Hepatocyte (in vitro differentiated cells): ENCODE measurements at regions not wholly inside any gene's neighbourhood (a gene's known extent, or its start where the extent isn't known, plus 50 kb on each side); places are given as distances from the start of the nearest gene placed in this dataset.

Source experiments
- CTCF ChIP-seq: fragments of 200-600 bp; sonication (generic); IDR thresholded peaks from 2 replicates; pipeline ENCODE4 v1.5.1; 2016; ENCODE audit warnings: antibody characterized with exemption, mild to moderate bottlenecking; ENCODE audit not compliant: poor library complexity
- EZH2 ChIP-seq: fragments of 200-600 bp; sonication (generic); IDR thresholded peaks from 2 replicates; pipeline ENCODE4 v1.6.1; 2016; ENCODE audit warnings: antibody characterized with exemption, mild to moderate bottlenecking, borderline replicate concordance
- EZH2phosphoT487 ChIP-seq: fragments of 200-600 bp; sonication (generic); IDR thresholded peaks from one replicate; pipeline ENCODE4 v1.6.1; 2018; ENCODE audit warnings: antibody characterized with exemption, mild to moderate bottlenecking, low read depth, moderate library complexity; ENCODE audit not compliant: unreplicated experiment, severe bottlenecking

- TF ChIP-seq CTCF: no peak
- no peak for TF ChIP-seq EZH2
- no peak for TF ChIP-seq EZH2phosphoT487
Observed at GRCh38 chr5:5979377-5979760, 399.0 kb downstream of the MED10 start.
